Neural crest cell (in vitro differentiated cells): ENCODE measurements at regions not wholly inside any gene's neighbourhood (a gene's known extent, or its start where the extent isn't known, plus 50 kb on each side); places are given as distances from the start of the nearest gene placed in this dataset.

ENCODE experiments used
- DNase-seq: peaks from one replicate; pipeline ENCODE4 v3.0.0; 2021; ENCODE audit warnings: low read depth, mixed read lengths, low spot score
- H3K27ac Mint-ChIP-seq: one replicate; pipeline ENCODE4 v1.8.0; 2021; ENCODE audit warnings: mild to moderate bottlenecking, mixed read lengths; ENCODE audit not compliant: unreplicated experiment
- H3K27me3 Mint-ChIP-seq: 2 replicates; pipeline ENCODE4 v1.8.0; 2021; ENCODE audit warnings: low read depth, mild to moderate bottlenecking, mixed read lengths
- H3K36me3 Mint-ChIP-seq: 2 replicates; pipeline ENCODE4 v1.8.0; 2021; ENCODE audit warnings: low read depth, mild to moderate bottlenecking, mixed read lengths
- H3K4me1 Mint-ChIP-seq: 2 replicates; pipeline ENCODE4 v1.8.0; 2021; ENCODE audit warnings: mixed read lengths
- H3K4me3 Mint-ChIP-seq: one replicate; pipeline ENCODE4 v1.8.0; 2021; ENCODE audit warnings: mild to moderate bottlenecking, mixed read lengths
- H3K9me3 Mint-ChIP-seq: 2 replicates; pipeline ENCODE4 v1.8.0; 2021; ENCODE audit warnings: mixed read lengths
- CTCF ChIP-seq: fragments of 200-600 bp; sonication (generic); conservative IDR thresholded peaks from 2 replicates; pipeline ENCODE4 v1.5.0; 2021; ENCODE audit warnings: antibody characterized with exemption, mild to moderate bottlenecking

- no peak overlapping the region for H3K27ac Mint-ChIP-seq
- peaks cover 5% of the 10 kb centered on the region for H3K36me3 Mint-ChIP-seq
- no peaks in the 10 kb centered on the region for H3K4me1 Mint-ChIP-seq
- no peak for DNase-seq
- H3K9me3 Mint-ChIP-seq = peaks cover 8% of the 10 kb centered on the region
- TF ChIP-seq CTCF = no peak
- no peak overlapping the region for H3K4me3 Mint-ChIP-seq
- no peaks in the 10 kb centered on the region for H3K27me3 Mint-ChIP-seq
These were observed 142.8 kb upstream of the TNPO1 start for GRCh38 chr5:72673623-72674022.

GRCh38 chr5:72673180-72673579, 143.3 kb upstream of the TNPO1 start:
- no peak for DNase-seq
- Mint-ChIP-seq H3K27me3 (no peaks in the 10 kb centered on the region), H3K9me3 (peaks cover 8% of the 10 kb centered on the region), H3K36me3 (peaks cover 5% of the 10 kb centered on the region), H3K4me1 (no peaks in the 10 kb centered on the region), H3K27ac (no peak overlapping the region), H3K4me3 (no peak overlapping the region)
- no peak for TF ChIP-seq CTCF

- H3K4me1 Mint-ChIP-seq = peaks cover 3% of the 10 kb centered on the region
- H3K9me3 Mint-ChIP-seq = no peaks in the 10 kb centered on the region
- DNase-seq = no peak
- no peaks in the 10 kb centered on the region for H3K27me3 Mint-ChIP-seq
- H3K27ac Mint-ChIP-seq = no peak overlapping the region
- H3K4me3 Mint-ChIP-seq = no peak overlapping the region
- no peak for TF ChIP-seq CTCF
- H3K36me3 Mint-ChIP-seq = no peaks in the 10 kb centered on the region
These were observed 148.8 kb upstream of the TNPO1 start for GRCh38 chr5:72667708-72668107.

GRCh38 chr5:72662936-72663335, 153.5 kb upstream of the TNPO1 start:
- Mint-ChIP-seq H3K4me3 (no peak overlapping the region), H3K36me3 (no peaks in the 10 kb centered on the region), H3K4me1 (peaks cover 3% of the 10 kb centered on the region), H3K27me3 (no peaks in the 10 kb centered on the region), H3K27ac (no peak overlapping the region), H3K9me3 (no peaks in the 10 kb centered on the region)
- DNase-seq = no peak
- no peak for TF ChIP-seq CTCF

GRCh38 chr5:72662305-72662704, 154.2 kb upstream of the TNPO1 start:
- H3K36me3 Mint-ChIP-seq = no peaks in the 10 kb centered on the region
- TF ChIP-seq CTCF = no peak
- H3K4me3 Mint-ChIP-seq = no peak overlapping the region
- no peaks in the 10 kb centered on the region for H3K27me3 Mint-ChIP-seq
- H3K27ac Mint-ChIP-seq = no peak overlapping the region
- H3K4me1 Mint-ChIP-seq = peaks cover 3% of the 10 kb centered on the region
- no peak for DNase-seq
- no peaks in the 10 kb centered on the region for H3K9me3 Mint-ChIP-seq

GRCh38 chr5:72661405-72661804, 154.2 kb upstream of the ZNF366 start:
- no peak overlapping the region for H3K4me3 Mint-ChIP-seq
- no peaks in the 10 kb centered on the region for H3K27me3 Mint-ChIP-seq
- H3K27ac Mint-ChIP-seq = no peak overlapping the region
- H3K4me1 Mint-ChIP-seq = peaks cover 4% of the 10 kb centered on the region
- no peaks in the 10 kb centered on the region for H3K9me3 Mint-ChIP-seq
- H3K36me3 Mint-ChIP-seq = no peaks in the 10 kb centered on the region
- DNase-seq = no peak
- TF ChIP-seq CTCF = no peak
